ENCODE measurements at regions not wholly inside any gene's neighbourhood (a gene's known extent, or its start where the extent isn't known, plus 50 kb on each side); places are given as distances from the start of the nearest gene placed in this dataset.

DNA sequence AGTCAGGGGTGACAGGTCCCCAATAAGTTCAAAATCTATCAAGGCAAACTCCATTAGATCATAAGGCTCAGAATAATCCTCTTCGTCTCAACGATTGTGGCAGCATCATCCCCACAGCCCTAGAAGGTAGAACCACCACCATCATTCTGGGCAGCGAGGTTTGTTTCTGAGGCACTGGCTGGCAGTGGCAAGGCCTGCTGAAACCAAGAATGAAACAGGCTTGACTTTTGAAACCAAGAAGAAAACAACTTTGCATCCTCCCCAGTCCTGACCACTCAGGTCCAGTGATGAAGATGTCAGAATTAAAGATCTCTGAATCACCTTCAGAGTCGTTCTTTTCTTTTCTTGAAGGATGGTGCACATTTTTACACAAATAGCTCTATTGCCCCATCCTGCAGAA is 152.6 kb upstream of the SYT1 start:
- no peak for TF ChIP-seq EZH2 (IDR thresholded peaks at IDR 0.05; ENCODE audit: low read length, unreplicated experiment)
- TF ChIP-seq, protein P1, sequence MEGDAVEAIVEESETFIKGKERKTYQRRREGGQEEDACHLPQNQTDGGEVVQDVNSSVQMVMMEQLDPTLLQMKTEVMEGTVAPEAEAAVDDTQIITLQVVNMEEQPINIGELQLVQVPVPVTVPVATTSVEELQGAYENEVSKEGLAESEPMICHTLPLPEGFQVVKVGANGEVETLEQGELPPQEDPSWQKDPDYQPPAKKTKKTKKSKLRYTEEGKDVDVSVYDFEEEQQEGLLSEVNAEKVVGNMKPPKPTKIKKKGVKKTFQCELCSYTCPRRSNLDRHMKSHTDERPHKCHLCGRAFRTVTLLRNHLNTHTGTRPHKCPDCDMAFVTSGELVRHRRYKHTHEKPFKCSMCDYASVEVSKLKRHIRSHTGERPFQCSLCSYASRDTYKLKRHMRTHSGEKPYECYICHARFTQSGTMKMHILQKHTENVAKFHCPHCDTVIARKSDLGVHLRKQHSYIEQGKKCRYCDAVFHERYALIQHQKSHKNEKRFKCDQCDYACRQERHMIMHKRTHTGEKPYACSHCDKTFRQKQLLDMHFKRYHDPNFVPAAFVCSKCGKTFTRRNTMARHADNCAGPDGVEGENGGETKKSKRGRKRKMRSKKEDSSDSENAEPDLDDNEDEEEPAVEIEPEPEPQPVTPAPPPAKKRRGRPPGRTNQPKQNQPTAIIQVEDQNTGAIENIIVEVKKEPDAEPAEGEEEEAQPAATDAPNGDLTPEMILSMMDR (conservative IDR thresholded peaks at IDR 0.05; ENCODE audit: low read depth, low read length): no peak
